GM12878 (cell line): ENCODE measurements at regions not wholly inside any gene's neighbourhood (a gene's known extent, or its start where the extent isn't known, plus 50 kb on each side); places are given as distances from the start of the nearest gene placed in this dataset.

Source experiments
- ETV6 ChIP-seq, 2 experiments: fragments of 450-650 bp in 1 of 2; IDR thresholded peaks in 1 of 2; conservative IDR thresholded peaks in 1 of 2; 2 replicates each; pipeline ENCODE4 v1.6.1; 2014; ENCODE audit warnings: antibody characterized with exemption in 1 of 2, borderline replicate concordance in 1 of 2, low read depth in 1 of 2, mild to moderate bottlenecking in 1 of 2, moderate library complexity in 1 of 2
- EZH2 ChIP-seq: IDR thresholded peaks from 2 replicates; pipeline ENCODE4 v1.6.1; 2012; ENCODE audit warnings: low read depth, mild to moderate bottlenecking, control low read depth, inconsistent platforms, low read length, borderline replicate concordance; ENCODE audit not compliant: control insufficient read depth
- POLR2AphosphoS5 ChIP-seq: IDR thresholded peaks from 2 replicates; pipeline ENCODE4 v1.6.1; 2011; ENCODE audit warnings: mild to moderate bottlenecking, low read length, inconsistent platforms
- RFX5 ChIP-seq: IDR thresholded peaks from 2 replicates; pipeline ENCODE4 v1.6.1; 2011; ENCODE audit warnings: low read depth, low read length, improper control_type of control experiment
- TF ChIP-seq, protein P1 (sequence below), 3 experiments: IDR thresholded peaks in 2 of 3; conservative IDR thresholded peaks in 1 of 3; 2 replicates each; pipeline ENCODE4 v1.5.1; 2011; ENCODE audit warnings: low read depth in 3 of 3, low read length in 3 of 3, mild to moderate bottlenecking in 3 of 3, control low read depth in 2 of 3, moderate library complexity in 2 of 3, inconsistent platforms in 1 of 3, mixed read lengths in 1 of 3; ENCODE audit not compliant: control insufficient read depth in 2 of 3, insufficient read depth in 1 of 3; ENCODE audit errors: extremely low read depth in 1 of 3

DNA sequence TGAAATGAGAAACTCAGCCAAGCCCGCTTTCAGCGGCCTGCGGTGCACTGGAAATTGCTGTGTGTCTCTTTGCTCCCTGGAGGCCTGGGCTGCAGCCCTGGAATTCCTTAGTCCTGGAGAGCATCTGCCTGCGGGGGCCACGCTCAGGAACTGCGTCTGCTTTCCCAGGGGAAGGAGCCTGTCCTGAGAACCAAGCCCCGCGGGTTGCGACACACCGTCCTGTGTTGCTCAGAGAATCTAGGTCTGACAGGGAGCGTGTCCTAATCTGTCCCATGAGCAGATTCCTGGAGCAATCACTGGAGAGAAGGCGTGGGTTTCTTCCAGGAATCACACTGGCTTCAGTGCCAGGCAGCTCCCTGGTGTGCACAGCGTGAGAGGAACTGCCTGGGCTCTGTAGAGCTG, 708.1 kb downstream of the BRD1 start:
- no peak for TF ChIP-seq RFX5
- no peak for TF ChIP-seq POLR2AphosphoS5
- TF ChIP-seq, protein P1, sequence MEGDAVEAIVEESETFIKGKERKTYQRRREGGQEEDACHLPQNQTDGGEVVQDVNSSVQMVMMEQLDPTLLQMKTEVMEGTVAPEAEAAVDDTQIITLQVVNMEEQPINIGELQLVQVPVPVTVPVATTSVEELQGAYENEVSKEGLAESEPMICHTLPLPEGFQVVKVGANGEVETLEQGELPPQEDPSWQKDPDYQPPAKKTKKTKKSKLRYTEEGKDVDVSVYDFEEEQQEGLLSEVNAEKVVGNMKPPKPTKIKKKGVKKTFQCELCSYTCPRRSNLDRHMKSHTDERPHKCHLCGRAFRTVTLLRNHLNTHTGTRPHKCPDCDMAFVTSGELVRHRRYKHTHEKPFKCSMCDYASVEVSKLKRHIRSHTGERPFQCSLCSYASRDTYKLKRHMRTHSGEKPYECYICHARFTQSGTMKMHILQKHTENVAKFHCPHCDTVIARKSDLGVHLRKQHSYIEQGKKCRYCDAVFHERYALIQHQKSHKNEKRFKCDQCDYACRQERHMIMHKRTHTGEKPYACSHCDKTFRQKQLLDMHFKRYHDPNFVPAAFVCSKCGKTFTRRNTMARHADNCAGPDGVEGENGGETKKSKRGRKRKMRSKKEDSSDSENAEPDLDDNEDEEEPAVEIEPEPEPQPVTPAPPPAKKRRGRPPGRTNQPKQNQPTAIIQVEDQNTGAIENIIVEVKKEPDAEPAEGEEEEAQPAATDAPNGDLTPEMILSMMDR (IDR thresholded peaks at IDR 0.05 in 2 of 3, conservative IDR thresholded peaks at IDR 0.05 in 1 of 3; ENCODE audit: control insufficient read depth in 2 of 3, extremely low read depth in 1 of 3, insufficient read depth in 1 of 3, low read depth in 3 of 3, low read length in 3 of 3), result no peak
- no peak for TF ChIP-seq ETV6 (conservative IDR thresholded peaks at IDR 0.05 in 1 of 2, IDR thresholded peaks at IDR 0.05 in 1 of 2; ENCODE audit: borderline replicate concordance in 1 of 2, low read depth in 1 of 2)
- no peak for TF ChIP-seq EZH2
